Suprapubic skin (tissue), 4 donors: ENCODE measurements at regions not wholly inside any gene's neighbourhood (a gene's known extent, or its start where the extent isn't known, plus 50 kb on each side); places are given as distances from the start of the nearest gene placed in this dataset.

Experiments
- EP300 ChIP-seq: sonication (generic); formaldehyde crosslinking; IDR thresholded peaks from one replicate; pipeline ENCODE4 v1.6.1; 2017; ENCODE audit warnings: antibody characterized with exemption
- POLR2A ChIP-seq, 2 donors: fragments of 450-650 bp; IDR thresholded peaks; one replicate each; pipeline ENCODE4 v1.6.1; 2017; ENCODE audit warnings: antibody characterized with exemption in 2 of 2, mild to moderate bottlenecking in 2 of 2, moderate library complexity in 2 of 2
- POLR2AphosphoS5 ChIP-seq, 3 donors: sonication (generic); formaldehyde crosslinking; IDR thresholded peaks; one replicate each; pipeline ENCODE4 v1.6.1; 2017; ENCODE audit warnings: antibody characterized with exemption in 3 of 3
- TF ChIP-seq, protein P1 (sequence below), 2 donors: fragments of 200-600 bp in 1 of 2; fragments of 450-650 bp in 1 of 2; sonication (generic) in 1 of 2; IDR thresholded peaks; one replicate each; pipeline ENCODE4 v1.5.1; 2016 to 2019; ENCODE audit warnings: antibody characterized with exemption in 2 of 2, mild to moderate bottlenecking in 1 of 2, moderate library complexity in 1 of 2

DNA sequence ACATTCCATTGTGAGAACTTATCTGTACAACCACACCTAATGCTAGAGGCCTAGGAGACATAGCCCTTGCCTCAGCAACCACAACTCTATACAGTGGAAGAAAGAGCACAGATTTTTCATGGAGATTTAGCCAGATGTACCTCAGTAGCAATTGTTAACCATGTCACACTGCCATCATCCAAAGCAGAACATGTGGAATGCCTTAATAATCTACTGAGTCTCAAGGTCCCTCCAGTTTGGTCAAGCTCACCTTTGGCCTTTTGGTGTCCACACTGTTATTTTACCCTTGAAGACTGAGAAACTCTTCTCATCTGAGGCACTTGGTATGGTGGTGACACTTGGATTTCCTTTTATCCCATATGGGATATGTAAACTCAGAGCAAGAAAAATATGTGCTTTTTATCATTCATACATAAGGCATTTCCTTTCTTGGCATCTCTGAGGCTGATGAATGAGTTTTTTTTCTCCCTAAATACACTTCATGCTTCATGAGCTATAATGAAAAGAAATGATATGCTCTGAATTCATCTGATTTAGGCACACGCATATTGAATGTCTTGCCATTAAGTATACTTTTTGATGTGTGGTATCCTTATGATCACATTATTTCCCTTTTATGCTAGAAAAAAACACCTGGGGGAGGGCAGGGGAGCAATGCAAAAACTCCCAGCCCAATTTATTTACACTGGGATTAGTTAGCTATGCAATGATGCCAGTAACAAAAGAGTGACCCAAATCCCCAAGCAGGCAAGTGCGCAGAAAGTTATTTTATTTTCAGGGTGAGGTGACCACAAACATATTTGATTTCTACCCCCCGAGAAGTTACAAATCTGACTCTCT lies 63.3 kb upstream of the ME3 start:
- TF ChIP-seq, protein P1, sequence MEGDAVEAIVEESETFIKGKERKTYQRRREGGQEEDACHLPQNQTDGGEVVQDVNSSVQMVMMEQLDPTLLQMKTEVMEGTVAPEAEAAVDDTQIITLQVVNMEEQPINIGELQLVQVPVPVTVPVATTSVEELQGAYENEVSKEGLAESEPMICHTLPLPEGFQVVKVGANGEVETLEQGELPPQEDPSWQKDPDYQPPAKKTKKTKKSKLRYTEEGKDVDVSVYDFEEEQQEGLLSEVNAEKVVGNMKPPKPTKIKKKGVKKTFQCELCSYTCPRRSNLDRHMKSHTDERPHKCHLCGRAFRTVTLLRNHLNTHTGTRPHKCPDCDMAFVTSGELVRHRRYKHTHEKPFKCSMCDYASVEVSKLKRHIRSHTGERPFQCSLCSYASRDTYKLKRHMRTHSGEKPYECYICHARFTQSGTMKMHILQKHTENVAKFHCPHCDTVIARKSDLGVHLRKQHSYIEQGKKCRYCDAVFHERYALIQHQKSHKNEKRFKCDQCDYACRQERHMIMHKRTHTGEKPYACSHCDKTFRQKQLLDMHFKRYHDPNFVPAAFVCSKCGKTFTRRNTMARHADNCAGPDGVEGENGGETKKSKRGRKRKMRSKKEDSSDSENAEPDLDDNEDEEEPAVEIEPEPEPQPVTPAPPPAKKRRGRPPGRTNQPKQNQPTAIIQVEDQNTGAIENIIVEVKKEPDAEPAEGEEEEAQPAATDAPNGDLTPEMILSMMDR (IDR thresholded peaks at IDR 0.05): no peak
- TF ChIP-seq POLR2AphosphoS5 (IDR thresholded peaks at IDR 0.05) (no peak), POLR2A (IDR thresholded peaks at IDR 0.05) (no peak), EP300 (no peak)
